ENCODE measurements at regions not wholly inside any gene's neighbourhood (a gene's known extent, or its start where the extent isn't known, plus 50 kb on each side); places are given as distances from the start of the nearest gene placed in this dataset.

DNA sequence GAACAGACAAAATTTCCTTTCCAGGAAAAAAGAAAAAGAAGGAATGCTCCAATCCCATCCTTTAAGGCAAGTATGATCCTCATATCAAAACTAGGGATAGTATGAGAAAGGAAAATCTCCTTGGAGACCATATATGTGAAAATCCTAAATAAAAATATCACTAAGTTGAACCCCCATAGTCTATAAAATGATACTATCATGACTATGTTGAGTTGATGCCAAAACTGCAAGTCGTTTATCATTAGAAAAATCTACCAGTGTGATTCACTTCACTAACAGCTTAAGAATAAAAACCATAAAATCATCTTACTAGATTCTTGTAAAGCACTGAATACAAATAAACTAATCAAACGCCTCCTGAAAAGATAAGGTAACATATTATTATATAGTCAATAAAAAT lies 76.6 kb upstream of the STXBP5 start:
- Histone ChIP-seq H4K20me1 (ENCODE audit: insufficient read depth, low read length) (no peaks in the 10 kb centered on the region), H3K27me3 (ENCODE audit: control insufficient read depth in 2 of 2, insufficient read depth in 2 of 2, low read length in 2 of 2) (no peaks in the 10 kb centered on the region), H3K36me3 (replicated peaks in 1 of 2; ENCODE audit: control insufficient read depth in 1 of 2, insufficient read depth in 2 of 2, low read length in 2 of 2) (no peaks in the 10 kb centered on the region), H3K27ac (ENCODE audit: low read depth in 1 of 2, low read length in 2 of 2) (no peak overlapping the region), H3K4me2 (replicated peaks; ENCODE audit: extremely low read depth, low read length, poor library complexity, severe bottlenecking) (no peak overlapping the region), H3K9me3 (replicated peaks in 1 of 2; ENCODE audit: control insufficient read depth in 1 of 2, insufficient read depth in 1 of 2, low read length in 2 of 2) (no peaks in the 10 kb centered on the region), H3K79me2 (ENCODE audit: insufficient read depth, low read length) (no peaks in the 10 kb centered on the region), H3K4me3 (replicated peaks in 1 of 3; ENCODE audit: low read depth in 2 of 3, low read length in 3 of 3) (no peak overlapping the region), H3K4me1 (ENCODE audit: control insufficient read depth in 1 of 2, insufficient read depth in 2 of 2, low read length in 2 of 2) (no peaks in the 10 kb centered on the region), H3K9ac (ENCODE audit: insufficient read depth, low read length, poor library complexity, severe bottlenecking) (no peak overlapping the region), H2AFZ (ENCODE audit: insufficient read depth, low read depth, low read length, poor library complexity, severe bottlenecking) (no peak overlapping the region)
- Mint-ChIP-seq H3K4me1 (peaks cover 2% of the 10 kb centered on the region), H3K27ac (no peak overlapping the region), H3K9me3 (no peaks in the 10 kb centered on the region), H3K36me3 (no peaks in the 10 kb centered on the region), H3K4me3 (no peak overlapping the region), H3K27me3 (ENCODE audit: low read depth in 3 of 3) (peaks cover 0 to 2% (median 0%) of the 10 kb centered on the region in 3 donors)
- DNase-seq: no peak
- intact Hi-C loops (cut with micrococcal nuclease): no loop called here
- no CpG with 5 or more reads among the region's 2 CpGs for WGBS (ENCODE audit: insufficient coverage)
- TF ChIP-seq, protein P1, sequence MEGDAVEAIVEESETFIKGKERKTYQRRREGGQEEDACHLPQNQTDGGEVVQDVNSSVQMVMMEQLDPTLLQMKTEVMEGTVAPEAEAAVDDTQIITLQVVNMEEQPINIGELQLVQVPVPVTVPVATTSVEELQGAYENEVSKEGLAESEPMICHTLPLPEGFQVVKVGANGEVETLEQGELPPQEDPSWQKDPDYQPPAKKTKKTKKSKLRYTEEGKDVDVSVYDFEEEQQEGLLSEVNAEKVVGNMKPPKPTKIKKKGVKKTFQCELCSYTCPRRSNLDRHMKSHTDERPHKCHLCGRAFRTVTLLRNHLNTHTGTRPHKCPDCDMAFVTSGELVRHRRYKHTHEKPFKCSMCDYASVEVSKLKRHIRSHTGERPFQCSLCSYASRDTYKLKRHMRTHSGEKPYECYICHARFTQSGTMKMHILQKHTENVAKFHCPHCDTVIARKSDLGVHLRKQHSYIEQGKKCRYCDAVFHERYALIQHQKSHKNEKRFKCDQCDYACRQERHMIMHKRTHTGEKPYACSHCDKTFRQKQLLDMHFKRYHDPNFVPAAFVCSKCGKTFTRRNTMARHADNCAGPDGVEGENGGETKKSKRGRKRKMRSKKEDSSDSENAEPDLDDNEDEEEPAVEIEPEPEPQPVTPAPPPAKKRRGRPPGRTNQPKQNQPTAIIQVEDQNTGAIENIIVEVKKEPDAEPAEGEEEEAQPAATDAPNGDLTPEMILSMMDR (IDR thresholded peaks at IDR 0.05): no peak

DNA sequence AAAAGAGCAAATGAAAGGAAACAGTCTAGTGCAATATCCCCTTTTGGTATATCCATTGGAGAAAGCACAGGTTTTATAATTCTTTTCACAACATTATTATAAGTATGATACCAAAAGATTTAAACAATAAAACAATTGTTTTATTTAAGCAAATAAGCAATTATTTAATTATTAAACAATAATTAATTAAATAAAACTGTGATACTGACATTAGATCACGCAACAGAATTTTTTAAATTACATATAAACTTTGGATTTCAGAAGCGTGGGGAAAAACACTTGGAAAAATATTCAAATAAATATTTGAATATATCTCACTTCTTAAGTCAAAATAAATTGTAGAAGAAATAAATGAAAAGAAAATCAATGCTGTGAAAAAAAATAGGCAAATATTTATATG lies 76.2 kb upstream of the STXBP5 start:
- Mint-ChIP-seq H3K27me3 (ENCODE audit: low read depth in 3 of 3) (peaks cover 0 to 2% (median 0%) of the 10 kb centered on the region in 3 donors), H3K4me3 (no peak overlapping the region), H3K9me3 (no peaks in the 10 kb centered on the region), H3K27ac (no peak overlapping the region), H3K36me3 (no peaks in the 10 kb centered on the region), H3K4me1 (peaks cover 2% of the 10 kb centered on the region)
- no peak for DNase-seq
- H3K4me1 ChIP-seq (ENCODE audit: control insufficient read depth in 1 of 2, insufficient read depth in 2 of 2, low read length in 2 of 2): no peaks in the 10 kb centered on the region
- no peaks in the 10 kb centered on the region for H3K36me3 ChIP-seq (replicated peaks in 1 of 2; ENCODE audit: control insufficient read depth in 1 of 2, insufficient read depth in 2 of 2, low read length in 2 of 2)
- no peak overlapping the region for H2AFZ ChIP-seq (ENCODE audit: insufficient read depth, low read depth, low read length, poor library complexity, severe bottlenecking)
- H3K9ac ChIP-seq (ENCODE audit: insufficient read depth, low read length, poor library complexity, severe bottlenecking): no peak overlapping the region
- no peak overlapping the region for H3K27ac ChIP-seq (ENCODE audit: low read depth in 1 of 2, low read length in 2 of 2)
- no peaks in the 10 kb centered on the region for H4K20me1 ChIP-seq (ENCODE audit: insufficient read depth, low read length)
- H3K4me3 ChIP-seq (replicated peaks in 1 of 3; ENCODE audit: low read depth in 2 of 3, low read length in 3 of 3): no peak overlapping the region
- TF ChIP-seq, protein P1 (IDR thresholded peaks at IDR 0.05): no peak
- intact Hi-C loops (cut with micrococcal nuclease): no loop called here
- no CpG with 5 or more reads among the region's 2 CpGs for WGBS (ENCODE audit: insufficient coverage)
- no peaks in the 10 kb centered on the region for H3K9me3 ChIP-seq (replicated peaks in 1 of 2; ENCODE audit: control insufficient read depth in 1 of 2, insufficient read depth in 1 of 2, low read length in 2 of 2)
- no peaks in the 10 kb centered on the region for H3K79me2 ChIP-seq (ENCODE audit: insufficient read depth, low read length)
- H3K4me2 ChIP-seq (replicated peaks; ENCODE audit: extremely low read depth, low read length, poor library complexity, severe bottlenecking): no peak overlapping the region
- H3K27me3 ChIP-seq (ENCODE audit: control insufficient read depth in 2 of 2, insufficient read depth in 2 of 2, low read length in 2 of 2): no peaks in the 10 kb centered on the region
